ENCODE measurements at regions not wholly inside any gene's neighbourhood (a gene's known extent, or its start where the extent isn't known, plus 50 kb on each side); places are given as distances from the start of the nearest gene placed in this dataset.

DNA sequence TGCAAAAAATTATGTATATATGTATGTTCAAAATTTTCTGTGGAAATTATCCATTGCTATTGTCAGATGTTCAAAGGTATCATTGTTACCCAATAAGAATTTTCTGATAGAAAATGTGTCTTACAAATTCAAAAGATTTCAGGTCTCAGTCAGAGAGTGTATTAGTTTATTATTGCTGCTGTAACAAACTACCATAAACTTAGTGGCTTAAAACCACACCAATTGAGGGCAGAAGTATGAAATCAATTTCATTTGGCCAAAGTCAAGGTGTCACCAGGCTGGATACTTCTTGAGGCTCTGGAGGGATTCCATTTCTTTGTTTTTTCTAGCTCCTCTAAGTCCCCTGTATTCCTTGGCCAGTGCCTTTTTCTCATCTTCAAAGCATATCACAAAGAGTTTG, 914.4 kb upstream of the ROBO1 start:
- Histone ChIP-seq H3K36me3 (ENCODE audit: control insufficient read depth, insufficient read depth, low read length) (no peaks in the 10 kb centered on the region), H3K27me3 (replicated peaks; ENCODE audit: control insufficient read depth, insufficient read depth, low read length) (no peaks in the 10 kb centered on the region), H3K4me3 (replicated peaks; ENCODE audit: low read depth, low read length) (no peak overlapping the region)
- DNase-seq (ENCODE audit: extremely low read depth, insufficient read length): no peak
- TF ChIP-seq, protein P1, sequence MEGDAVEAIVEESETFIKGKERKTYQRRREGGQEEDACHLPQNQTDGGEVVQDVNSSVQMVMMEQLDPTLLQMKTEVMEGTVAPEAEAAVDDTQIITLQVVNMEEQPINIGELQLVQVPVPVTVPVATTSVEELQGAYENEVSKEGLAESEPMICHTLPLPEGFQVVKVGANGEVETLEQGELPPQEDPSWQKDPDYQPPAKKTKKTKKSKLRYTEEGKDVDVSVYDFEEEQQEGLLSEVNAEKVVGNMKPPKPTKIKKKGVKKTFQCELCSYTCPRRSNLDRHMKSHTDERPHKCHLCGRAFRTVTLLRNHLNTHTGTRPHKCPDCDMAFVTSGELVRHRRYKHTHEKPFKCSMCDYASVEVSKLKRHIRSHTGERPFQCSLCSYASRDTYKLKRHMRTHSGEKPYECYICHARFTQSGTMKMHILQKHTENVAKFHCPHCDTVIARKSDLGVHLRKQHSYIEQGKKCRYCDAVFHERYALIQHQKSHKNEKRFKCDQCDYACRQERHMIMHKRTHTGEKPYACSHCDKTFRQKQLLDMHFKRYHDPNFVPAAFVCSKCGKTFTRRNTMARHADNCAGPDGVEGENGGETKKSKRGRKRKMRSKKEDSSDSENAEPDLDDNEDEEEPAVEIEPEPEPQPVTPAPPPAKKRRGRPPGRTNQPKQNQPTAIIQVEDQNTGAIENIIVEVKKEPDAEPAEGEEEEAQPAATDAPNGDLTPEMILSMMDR (IDR thresholded peaks at IDR 0.05; ENCODE audit: insufficient read depth, low read length, poor library complexity, severe bottlenecking): no peak

DNA sequence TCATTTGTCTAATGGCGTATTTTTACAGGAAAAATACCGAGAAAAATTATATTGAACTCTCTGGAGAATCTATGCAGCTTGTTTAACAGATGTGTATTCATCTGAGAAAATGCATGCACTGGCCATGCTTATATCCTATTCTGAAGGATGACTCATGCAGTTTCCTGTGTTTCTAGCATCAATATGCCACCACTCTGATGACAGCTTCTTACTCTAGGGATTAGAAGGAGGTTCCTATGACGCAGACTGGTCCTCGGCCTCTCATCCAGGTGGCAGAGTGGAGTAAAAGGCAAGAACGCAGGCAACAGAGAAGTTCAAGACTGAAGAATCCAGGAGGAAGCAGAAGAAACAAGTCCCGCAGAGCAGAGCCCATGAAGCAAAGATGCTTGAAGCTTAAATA, 910.0 kb upstream of the ROBO1 start:
- no peak overlapping the region for H3K4me3 ChIP-seq (replicated peaks; ENCODE audit: low read depth, low read length)
- H3K36me3 ChIP-seq (ENCODE audit: control insufficient read depth, insufficient read depth, low read length): no peaks in the 10 kb centered on the region
- TF ChIP-seq, protein P1 (IDR thresholded peaks at IDR 0.05; ENCODE audit: insufficient read depth, low read length, poor library complexity, severe bottlenecking): no peak

DNA sequence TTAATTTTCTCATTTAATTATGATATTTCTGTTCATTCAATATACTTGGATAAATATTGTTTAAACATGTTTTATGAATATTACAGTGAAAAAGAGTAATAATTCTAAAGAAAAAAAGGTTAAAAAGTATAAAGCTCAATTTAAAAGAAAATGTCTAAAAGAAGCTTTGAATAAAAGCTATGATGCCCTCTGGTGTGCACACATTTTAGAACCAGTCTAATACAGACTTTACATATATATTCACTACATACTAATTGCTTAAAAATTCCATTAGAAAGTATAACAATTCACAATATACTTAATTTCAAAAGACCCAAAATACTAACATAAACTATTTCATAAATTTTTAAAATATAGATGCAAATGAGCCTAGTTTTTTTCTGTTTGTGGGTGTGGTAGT, 909.1 kb upstream of the ROBO1 start:
- Histone ChIP-seq H3K36me3 (ENCODE audit: control insufficient read depth, insufficient read depth, low read length) (no peaks in the 10 kb centered on the region), H3K4me3 (replicated peaks; ENCODE audit: low read depth, low read length) (no peak overlapping the region), H3K27me3 (replicated peaks; ENCODE audit: control insufficient read depth, insufficient read depth, low read length) (no peaks in the 10 kb centered on the region)
- no peak for DNase-seq (ENCODE audit: extremely low read depth, insufficient read length)
- TF ChIP-seq, protein P1 (IDR thresholded peaks at IDR 0.05; ENCODE audit: insufficient read depth, low read length, poor library complexity, severe bottlenecking): no peak

More for the DNA sequence above, 910.0 kb upstream of the ROBO1 start:
- no peaks in the 10 kb centered on the region for H3K27me3 ChIP-seq (replicated peaks; ENCODE audit: control insufficient read depth, insufficient read depth, low read length)
- DNase-seq (ENCODE audit: extremely low read depth, insufficient read length): no peak

DNA sequence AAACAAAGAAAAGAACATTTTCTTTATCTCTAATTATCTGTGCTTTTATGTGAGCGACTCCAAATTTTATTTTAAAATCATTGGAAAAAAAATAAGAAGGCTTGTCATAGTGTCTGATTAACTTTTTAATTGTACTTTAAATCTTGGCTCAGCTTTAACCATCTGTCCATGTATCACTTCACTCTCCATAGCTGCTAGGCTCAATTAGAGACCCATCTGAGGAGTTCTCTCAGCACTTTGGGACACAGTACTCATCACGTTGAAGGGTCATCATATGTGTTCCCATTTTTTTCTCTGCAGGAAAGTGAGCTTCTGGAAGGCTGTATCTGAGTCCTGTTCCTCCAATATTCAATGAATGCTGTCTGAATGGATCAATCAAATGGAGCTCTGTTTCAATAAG, 908.5 kb upstream of the ROBO1 start:
- no peak overlapping the region for H3K4me3 ChIP-seq (replicated peaks; ENCODE audit: low read depth, low read length)
- DNase-seq (ENCODE audit: extremely low read depth, insufficient read length): no peak
- no peaks in the 10 kb centered on the region for H3K27me3 ChIP-seq (replicated peaks; ENCODE audit: control insufficient read depth, insufficient read depth, low read length)
- H3K36me3 ChIP-seq (ENCODE audit: control insufficient read depth, insufficient read depth, low read length): no peaks in the 10 kb centered on the region
- TF ChIP-seq, protein P1 (IDR thresholded peaks at IDR 0.05; ENCODE audit: insufficient read depth, low read length, poor library complexity, severe bottlenecking): no peak

DNA sequence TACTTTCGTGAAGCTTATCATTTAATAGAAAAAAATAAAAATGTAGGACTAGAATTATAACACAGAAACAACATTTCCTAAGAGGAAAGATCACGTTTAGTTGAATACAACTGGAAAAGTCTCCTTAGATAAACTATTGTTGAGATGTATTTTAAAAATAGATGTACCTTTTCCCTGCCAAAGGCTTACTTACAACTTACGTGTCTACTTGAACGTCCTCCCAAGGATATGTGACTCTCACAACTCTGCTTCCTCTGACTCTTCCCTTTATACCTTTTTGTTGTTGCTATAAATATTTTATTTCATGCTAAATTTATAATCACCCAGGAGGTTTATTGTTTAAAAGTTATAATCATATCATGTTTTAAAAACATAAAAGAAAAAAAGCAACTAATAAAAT, 908.0 kb upstream of the ROBO1 start:
- Histone ChIP-seq H3K36me3 (ENCODE audit: control insufficient read depth, insufficient read depth, low read length) (no peaks in the 10 kb centered on the region), H3K4me3 (replicated peaks; ENCODE audit: low read depth, low read length) (no peak overlapping the region), H3K27me3 (replicated peaks; ENCODE audit: control insufficient read depth, insufficient read depth, low read length) (no peaks in the 10 kb centered on the region)
- no peak for DNase-seq (ENCODE audit: extremely low read depth, insufficient read length)
- TF ChIP-seq, protein P1 (IDR thresholded peaks at IDR 0.05; ENCODE audit: insufficient read depth, low read length, poor library complexity, severe bottlenecking): no peak

DNA sequence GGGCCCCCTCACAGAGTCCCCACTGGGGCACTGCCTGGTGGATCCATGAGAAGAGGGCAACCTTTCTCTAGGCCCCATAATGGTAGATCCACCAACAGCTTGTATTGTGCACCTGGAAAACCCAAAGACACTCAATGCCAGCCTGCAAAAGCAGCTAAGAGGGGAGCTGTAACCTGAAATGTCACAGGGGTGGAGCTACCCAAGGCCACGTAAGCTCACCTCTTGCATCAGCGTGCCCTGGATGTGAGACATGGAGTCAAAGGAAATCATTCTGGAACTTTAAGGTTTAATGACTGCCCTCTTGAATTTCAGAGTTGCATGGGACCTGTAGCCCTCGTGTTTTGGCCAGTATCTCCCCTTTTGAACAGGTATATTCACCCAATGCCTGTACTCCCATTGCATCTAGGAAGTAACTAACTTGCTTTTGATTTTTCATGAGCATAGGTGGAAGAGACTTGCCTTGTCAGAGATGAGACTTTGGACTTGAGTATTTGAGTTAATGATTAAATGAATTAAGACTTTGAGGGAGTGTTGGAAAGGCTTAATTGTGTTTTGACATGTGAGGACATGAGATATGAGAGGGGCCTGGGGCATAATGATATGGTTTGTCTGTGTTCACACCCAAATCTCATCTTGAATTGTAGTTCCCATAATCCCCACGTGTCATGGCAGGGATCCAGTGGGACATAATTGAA, 900.9 kb upstream of the ROBO1 start:
- TF ChIP-seq, protein P1 (IDR thresholded peaks at IDR 0.05; ENCODE audit: insufficient read depth, low read length, poor library complexity, severe bottlenecking): no peak
- H3K36me3 ChIP-seq (ENCODE audit: control insufficient read depth, insufficient read depth, low read length): no peaks in the 10 kb centered on the region
- no peak overlapping the region for H3K4me3 ChIP-seq (replicated peaks; ENCODE audit: low read depth, low read length)
- H3K27me3 ChIP-seq (replicated peaks; ENCODE audit: control insufficient read depth, insufficient read depth, low read length): no peaks in the 10 kb centered on the region
- no peak for DNase-seq (ENCODE audit: extremely low read depth, insufficient read length)

All from GM06990 (cell line).